ENCODE measurements at regions not wholly inside any gene's neighbourhood (a gene's known extent, or its start where the extent isn't known, plus 50 kb on each side); places are given as distances from the start of the nearest gene placed in this dataset.

- Mint-ChIP-seq H3K27me3 (peaks cover 3% of the 10 kb centered on the region), H3K36me3 (no peaks in the 10 kb centered on the region), H3K4me3 (no peak overlapping the region), H3K27ac (no peak overlapping the region), H3K9me3 (peaks cover 0 to 3% (median 0%) of the 10 kb centered on the region in 3 donors), H3K4me1 (peaks cover 4 to 9% (median 6%) of the 10 kb centered on the region in 3 donors)
Measured at GRCh38 chr2:207283356-207283755, 117.6 kb upstream of the KLF7 start.

GRCh38 chr2:207284556-207285472, 119.1 kb upstream of the KLF7 start:
- no peak overlapping the region for H3K27ac Mint-ChIP-seq

GRCh38 chr2:207285473-207285815, 119.7 kb upstream of the KLF7 start:
- Mint-ChIP-seq H3K27me3 (no peaks in the 10 kb centered on the region), H3K4me3 (no peak overlapping the region), H3K36me3 (no peaks in the 10 kb centered on the region), H3K9me3 (peaks cover 0 to 3% (median 0%) of the 10 kb centered on the region in 3 donors), H3K27ac (no peak overlapping the region), H3K4me1 (peaks cover 4 to 9% (median 7%) of the 10 kb centered on the region in 3 donors)

More at GRCh38 chr2:207284556-207285472, 119.1 kb upstream of the KLF7 start:
- Mint-ChIP-seq H3K4me3 (no peak overlapping the region), H3K36me3 (no peaks in the 10 kb centered on the region), H3K27me3 (no peaks in the 10 kb centered on the region), H3K9me3 (peaks cover 0 to 3% (median 0%) of the 10 kb centered on the region in 3 donors), H3K4me1 (peaks cover 4 to 9% (median 7%) of the 10 kb centered on the region in 3 donors)

- no peaks in the 10 kb centered on the region for H3K36me3 Mint-ChIP-seq
- H3K27me3 Mint-ChIP-seq: peaks cover 2% of the 10 kb centered on the region
- no peak overlapping the region for H3K4me3 Mint-ChIP-seq
- H3K4me1 Mint-ChIP-seq: peaks cover 5 to 11% (median 9%) of the 10 kb centered on the region in 3 donors
- H3K27ac Mint-ChIP-seq: peak overlapping the region in 1 of 3 donors; percentile 32
- H3K9me3 Mint-ChIP-seq: peaks cover 0 to 3% (median 3%) of the 10 kb centered on the region in 3 donors
Measured at GRCh38 chr2:207286106-207286505, 120.4 kb upstream of the KLF7 start.

- H3K36me3 Mint-ChIP-seq: no peaks in the 10 kb centered on the region
- no peak overlapping the region for H3K4me3 Mint-ChIP-seq
- peaks cover 0 to 3% (median 0%) of the 10 kb centered on the region in 3 donors for H3K9me3 Mint-ChIP-seq
- H3K27me3 Mint-ChIP-seq: peaks cover 2% of the 10 kb centered on the region
- peaks cover 1 to 10% (median 5%) of the 10 kb centered on the region in 3 donors for H3K4me1 Mint-ChIP-seq
- no peak overlapping the region for H3K27ac Mint-ChIP-seq
Measured at GRCh38 chr2:207288628-207289027, 122.9 kb upstream of the KLF7 start.

- Mint-ChIP-seq H3K36me3 (no peaks in the 10 kb centered on the region), H3K27ac (peak overlapping the region in 1 of 3 donors; percentile 0), H3K9me3 (peaks cover 0 to 3% (median 0%) of the 10 kb centered on the region in 3 donors), H3K4me1 (peaks cover 1 to 10% (median 5%) of the 10 kb centered on the region in 3 donors), H3K27me3 (peaks cover 2% of the 10 kb centered on the region), H3K4me3 (no peak overlapping the region)
Measured at GRCh38 chr2:207289295-207290018, 123.7 kb upstream of the KLF7 start.

GRCh38 chr2:207290833-207291624, 125.3 kb upstream of the KLF7 start:
- H3K4me1 Mint-ChIP-seq: peaks cover 0 to 9% (median 5%) of the 10 kb centered on the region in 3 donors
- no peak overlapping the region for H3K4me3 Mint-ChIP-seq
- peaks cover 0 to 3% (median 0%) of the 10 kb centered on the region in 3 donors for H3K9me3 Mint-ChIP-seq
- no peaks in the 10 kb centered on the region for H3K36me3 Mint-ChIP-seq
- peaks cover 2% of the 10 kb centered on the region for H3K27me3 Mint-ChIP-seq
- H3K27ac Mint-ChIP-seq: no peak overlapping the region

GRCh38 chr2:207291625-207292252, 126.0 kb upstream of the KLF7 start:
- H3K9me3 Mint-ChIP-seq: peaks cover 0 to 3% (median 0%) of the 10 kb centered on the region in 3 donors
- peaks cover 0 to 9% (median 5%) of the 10 kb centered on the region in 3 donors for H3K4me1 Mint-ChIP-seq
- H3K27ac Mint-ChIP-seq: no peak overlapping the region
- no peak overlapping the region for H3K4me3 Mint-ChIP-seq
- H3K27me3 Mint-ChIP-seq: peaks cover 2% of the 10 kb centered on the region
- H3K36me3 Mint-ChIP-seq: no peaks in the 10 kb centered on the region

GRCh38 chr2:207296265-207296948, 130.7 kb upstream of the KLF7 start:
- peaks cover 0 to 9% (median 2%) of the 10 kb centered on the region in 3 donors for H3K9me3 Mint-ChIP-seq
- peaks cover 3% of the 10 kb centered on the region for H3K36me3 Mint-ChIP-seq
- H3K27ac Mint-ChIP-seq: no peak overlapping the region

GRCh38 chr2:207300817-207301216, 135.1 kb upstream of the KLF7 start:
- H3K9me3 Mint-ChIP-seq: peaks cover 0 to 9% (median 2%) of the 10 kb centered on the region in 3 donors
- no peaks in the 10 kb centered on the region for H3K27me3 Mint-ChIP-seq
- no peak overlapping the region for H3K4me3 Mint-ChIP-seq
- H3K36me3 Mint-ChIP-seq: peaks cover 3% of the 10 kb centered on the region
- no peaks in the 10 kb centered on the region for H3K4me1 Mint-ChIP-seq
- no peak overlapping the region for H3K27ac Mint-ChIP-seq

More at GRCh38 chr2:207296265-207296948, 130.7 kb upstream of the KLF7 start:
- H3K27me3 Mint-ChIP-seq: no peaks in the 10 kb centered on the region
- H3K4me1 Mint-ChIP-seq: peaks cover 0 to 2% (median under 1%) of the 10 kb centered on the region in 3 donors
- H3K4me3 Mint-ChIP-seq: no peak overlapping the region

- Mint-ChIP-seq H3K36me3 (peaks cover 3% of the 10 kb centered on the region), H3K27ac (no peak overlapping the region), H3K27me3 (no peaks in the 10 kb centered on the region), H3K4me3 (no peak overlapping the region), H3K4me1 (no peaks in the 10 kb centered on the region), H3K9me3 (peaks cover 0 to 9% (median 0%) of the 10 kb centered on the region in 3 donors)
Measured at GRCh38 chr2:207304761-207305160, 139.0 kb upstream of the KLF7 start.

- H3K4me3 Mint-ChIP-seq: no peak overlapping the region
- H3K27me3 Mint-ChIP-seq: peaks cover 1% of the 10 kb centered on the region
- H3K27ac Mint-ChIP-seq: no peak overlapping the region
- no peaks in the 10 kb centered on the region for H3K36me3 Mint-ChIP-seq
- no peaks in the 10 kb centered on the region for H3K4me1 Mint-ChIP-seq
- H3K9me3 Mint-ChIP-seq: no peaks in the 10 kb centered on the region
Measured at GRCh38 chr2:207308519-207309224, 142.9 kb upstream of the KLF7 start.

- Mint-ChIP-seq H3K9me3 (no peaks in the 10 kb centered on the region), H3K27me3 (peaks cover 1% of the 10 kb centered on the region), H3K27ac (no peak overlapping the region)
Measured at GRCh38 chr2:207311316-207312005, 145.7 kb upstream of the KLF7 start.

More at GRCh38 chr2:207311316-207312005, 145.7 kb upstream of the KLF7 start:
- H3K4me1 Mint-ChIP-seq: no peaks in the 10 kb centered on the region
- H3K36me3 Mint-ChIP-seq: no peaks in the 10 kb centered on the region
- H3K4me3 Mint-ChIP-seq: no peak overlapping the region

All from IgD-negative memory B cell (primary cell).